ES-I3 (cell line): ENCODE measurements at regions not wholly inside any gene's neighbourhood (a gene's known extent, or its start where the extent isn't known, plus 50 kb on each side); places are given as distances from the start of the nearest gene placed in this dataset.

Experiments used
- H3K36me3 ChIP-seq: 2 replicates; pipeline ENCODE4 v1.6.1; 2013; ENCODE audit warnings: mild to moderate bottlenecking, low read length, control low read depth, moderate library complexity; ENCODE audit not compliant: insufficient read depth
- H3K4me1 ChIP-seq: 2 replicates; pipeline ENCODE4 v1.6.1; 2013; ENCODE audit warnings: mild to moderate bottlenecking, control low read depth, low read length; ENCODE audit not compliant: insufficient read depth
- H3K9ac ChIP-seq: 2 replicates; pipeline ENCODE4 v1.6.1; 2013; ENCODE audit warnings: low read depth, mild to moderate bottlenecking, low read length, moderate library complexity
- H3K9me3 ChIP-seq: 2 replicates; pipeline ENCODE4 v1.6.1; 2013; ENCODE audit warnings: mild to moderate bottlenecking, low read length, moderate library complexity; ENCODE audit not compliant: control insufficient read depth, insufficient read depth

DNA sequence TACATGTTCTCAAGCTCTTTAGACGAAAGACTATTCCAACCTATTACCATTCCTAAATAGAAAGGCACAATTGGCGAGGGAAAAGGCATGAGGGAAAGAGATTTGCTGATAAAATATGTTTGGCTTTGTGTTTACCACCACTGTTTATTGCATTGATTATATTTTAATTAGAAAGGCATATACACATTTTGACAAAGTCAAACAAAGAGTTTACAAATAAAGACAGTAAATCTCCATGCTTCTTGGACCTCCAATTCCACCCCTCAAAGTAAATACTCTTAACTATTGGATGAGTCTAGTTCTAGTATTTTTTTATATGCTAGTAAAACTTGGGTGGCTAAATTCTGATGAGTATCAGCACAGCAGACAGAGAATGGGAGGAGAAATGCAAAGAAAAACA lies 521.4 kb downstream of the FBXO15 start:
- no peak overlapping the region for H3K9ac ChIP-seq
- H3K9me3 ChIP-seq: no peaks in the 10 kb centered on the region
- no peaks in the 10 kb centered on the region for H3K4me1 ChIP-seq
- no peaks in the 10 kb centered on the region for H3K36me3 ChIP-seq

DNA sequence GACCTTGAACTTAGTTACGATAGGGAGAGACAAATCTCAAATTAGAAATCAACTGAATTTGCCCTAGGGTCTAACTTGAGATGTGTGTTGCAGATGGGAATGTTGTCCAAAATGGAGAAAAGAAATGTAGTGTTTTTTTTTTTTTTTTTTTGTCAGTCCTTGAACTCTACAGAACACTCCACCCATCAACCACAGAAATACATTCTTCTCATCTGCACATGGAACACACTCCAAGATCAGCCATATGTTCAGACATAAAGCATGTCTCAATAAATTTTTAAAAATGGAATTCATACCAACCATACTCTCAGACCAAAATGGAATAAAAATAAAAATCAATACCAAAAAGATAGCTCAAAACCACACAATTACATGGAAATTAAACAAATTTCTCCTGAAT lies 526.5 kb downstream of the FBXO15 start:
- Histone ChIP-seq H3K9ac (no peak overlapping the region), H3K9me3 (no peaks in the 10 kb centered on the region), H3K4me1 (no peaks in the 10 kb centered on the region), H3K36me3 (no peaks in the 10 kb centered on the region)

DNA sequence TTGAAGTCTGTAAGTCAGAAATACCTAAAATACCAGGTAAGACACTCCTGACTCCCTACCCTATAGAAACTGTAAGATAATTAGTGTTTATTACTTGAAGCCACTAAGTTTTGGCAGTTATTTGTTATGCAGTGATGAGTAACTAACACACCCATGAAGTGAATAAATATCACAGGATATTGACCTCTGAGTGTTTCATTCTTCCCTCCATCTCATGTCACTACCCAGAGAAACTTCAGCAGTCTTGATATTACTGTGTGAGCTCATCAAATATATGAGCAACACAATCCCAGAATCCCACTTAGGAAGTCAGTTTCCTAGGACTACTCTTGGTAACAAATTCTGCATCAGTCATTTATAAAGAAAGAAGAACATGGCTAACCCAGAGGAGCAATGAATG lies 529.7 kb downstream of the FBXO15 start:
- Histone ChIP-seq H3K9me3 (no peaks in the 10 kb centered on the region), H3K36me3 (no peaks in the 10 kb centered on the region), H3K4me1 (no peaks in the 10 kb centered on the region), H3K9ac (no peak overlapping the region)

DNA sequence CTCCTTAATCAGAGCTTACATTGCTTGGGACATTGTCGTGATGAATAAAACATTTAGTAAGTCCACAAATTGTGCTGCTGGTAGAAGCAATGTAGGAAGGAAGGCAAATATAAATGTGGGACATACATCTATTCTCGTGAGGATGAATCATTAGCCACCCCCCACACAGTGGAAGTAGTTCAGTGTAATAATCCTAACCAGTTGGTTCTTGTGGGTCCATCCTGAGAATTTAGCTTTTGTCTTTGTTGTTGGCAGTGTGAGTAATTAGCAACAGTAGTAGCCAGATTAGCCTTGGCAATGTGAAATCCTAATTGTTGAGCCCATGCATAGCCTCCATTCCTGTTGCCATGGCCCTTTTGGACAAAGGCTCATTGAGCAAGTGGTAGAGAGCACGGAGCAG lies 532.1 kb downstream of the FBXO15 start:
- Histone ChIP-seq H3K9ac (no peak overlapping the region), H3K9me3 (no peaks in the 10 kb centered on the region), H3K36me3 (no peaks in the 10 kb centered on the region), H3K4me1 (no peaks in the 10 kb centered on the region)

DNA sequence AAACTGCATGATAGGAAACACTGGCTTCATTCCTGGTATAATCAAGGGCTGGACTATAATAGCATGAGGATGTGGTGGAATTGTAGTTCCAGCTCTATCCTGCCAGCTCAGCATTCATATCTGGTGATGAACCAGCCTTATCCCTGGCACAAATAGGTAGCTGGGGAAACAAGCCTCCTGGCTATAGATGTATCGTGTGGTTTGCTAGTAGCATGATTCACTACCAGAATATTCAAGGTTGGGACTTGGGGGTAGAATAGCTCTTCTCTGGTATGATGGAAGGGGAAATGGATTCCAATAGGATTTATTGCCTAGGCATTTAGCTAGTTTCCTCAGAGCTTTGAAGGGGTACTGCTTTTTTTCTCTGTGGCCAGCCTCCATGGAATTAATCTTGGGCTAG lies 532.8 kb downstream of the FBXO15 start:
- no peaks in the 10 kb centered on the region for H3K36me3 ChIP-seq
- H3K4me1 ChIP-seq: no peaks in the 10 kb centered on the region
- H3K9ac ChIP-seq: no peak overlapping the region
- H3K9me3 ChIP-seq: no peaks in the 10 kb centered on the region

DNA sequence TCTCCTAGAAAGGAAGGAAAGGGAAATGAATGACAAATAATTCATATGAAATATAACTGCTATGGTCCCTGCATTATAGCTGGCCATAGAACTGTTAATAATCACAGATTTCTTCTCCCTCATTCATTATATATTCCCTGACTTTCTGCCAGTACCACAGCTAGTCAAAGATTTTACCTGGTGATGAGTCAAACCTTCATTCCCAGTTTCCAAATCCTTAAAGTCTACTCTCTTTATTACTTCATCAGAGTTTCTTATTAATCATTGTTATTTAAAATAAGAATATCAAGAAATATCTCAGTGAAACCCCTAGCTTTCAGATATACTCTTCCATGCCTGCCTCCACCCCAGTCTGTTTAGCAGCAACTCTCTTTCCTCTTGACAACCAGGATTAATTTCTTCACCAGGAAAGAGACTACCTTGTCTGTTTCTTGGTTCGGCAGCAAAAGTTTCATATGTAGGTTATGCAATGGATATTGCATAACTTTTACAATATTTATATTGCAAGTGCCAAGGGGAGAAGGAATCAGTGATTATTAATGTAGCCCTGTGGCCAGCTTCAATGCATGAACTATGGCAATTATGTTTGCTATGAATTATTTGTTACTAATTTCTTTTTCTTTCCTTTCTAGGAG lies 533.8 kb downstream of the FBXO15 start:
- Histone ChIP-seq H3K9me3 (no peaks in the 10 kb centered on the region), H3K36me3 (no peaks in the 10 kb centered on the region), H3K9ac (no peak overlapping the region), H3K4me1 (no peaks in the 10 kb centered on the region)

DNA sequence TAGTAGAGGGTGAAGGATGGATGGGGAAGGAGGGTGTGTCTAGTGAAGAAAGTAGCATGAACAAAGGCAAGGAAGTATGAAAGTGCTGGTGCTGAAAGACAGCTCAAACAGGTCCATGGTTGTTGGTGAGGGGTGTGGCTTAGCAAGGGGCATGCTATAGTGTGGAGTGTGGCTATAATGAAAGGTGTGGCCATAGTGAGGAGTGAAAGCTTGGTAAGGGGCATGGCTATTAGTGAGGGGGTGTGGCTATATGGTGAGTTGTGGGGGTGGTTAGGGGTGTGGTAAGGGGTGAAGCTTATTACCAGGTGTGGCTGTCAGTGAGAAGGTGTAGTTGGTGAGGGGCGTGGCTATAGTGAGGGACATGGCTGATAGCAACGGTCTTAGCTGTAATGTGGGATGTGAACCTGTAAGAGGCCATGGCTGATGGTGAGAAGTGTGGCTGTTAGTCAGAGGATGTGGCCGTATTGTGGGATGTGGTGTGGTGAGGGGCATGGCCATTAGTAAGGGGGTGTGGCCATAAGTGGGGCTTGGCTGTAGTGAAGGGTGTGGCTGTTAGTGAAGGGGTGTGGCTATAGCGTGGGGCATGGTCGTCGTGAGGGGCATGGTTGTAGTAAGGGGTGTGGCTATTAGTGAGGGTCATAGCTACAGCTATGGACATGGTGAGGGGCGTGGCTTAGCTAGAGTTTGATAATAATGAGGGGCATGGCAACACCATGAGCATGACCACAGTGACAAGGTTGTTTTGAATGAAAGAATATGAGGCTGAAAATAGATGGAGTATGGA lies 549.6 kb downstream of the FBXO15 start:
- no peaks in the 10 kb centered on the region for H3K36me3 ChIP-seq
- H3K9ac ChIP-seq: no peak overlapping the region
- no peaks in the 10 kb centered on the region for H3K4me1 ChIP-seq
- no peaks in the 10 kb centered on the region for H3K9me3 ChIP-seq

DNA sequence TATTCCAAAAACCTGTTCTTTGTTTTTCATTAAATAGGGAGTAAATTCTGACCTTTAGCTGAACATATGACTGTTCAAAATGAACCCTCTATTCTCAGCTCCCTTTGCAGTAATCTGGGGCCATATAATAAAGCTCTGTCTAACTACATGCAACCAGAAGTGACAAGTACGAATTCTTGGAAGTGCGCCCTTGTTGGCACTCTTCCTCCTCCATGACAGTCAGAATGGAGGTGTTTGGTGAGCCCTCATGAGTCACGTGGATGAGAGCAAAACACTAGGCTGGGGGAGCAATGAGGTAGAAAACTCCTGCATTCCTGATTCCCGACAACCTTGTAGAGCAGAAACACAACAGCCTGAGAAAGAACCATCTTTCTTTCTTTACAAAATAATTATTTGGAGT lies 552.9 kb downstream of the FBXO15 start:
- no peaks in the 10 kb centered on the region for H3K36me3 ChIP-seq
- H3K9ac ChIP-seq: no peak overlapping the region
- H3K4me1 ChIP-seq: no peaks in the 10 kb centered on the region; the same call in 1 of the 2 replicates
- H3K9me3 ChIP-seq: no peaks in the 10 kb centered on the region

DNA sequence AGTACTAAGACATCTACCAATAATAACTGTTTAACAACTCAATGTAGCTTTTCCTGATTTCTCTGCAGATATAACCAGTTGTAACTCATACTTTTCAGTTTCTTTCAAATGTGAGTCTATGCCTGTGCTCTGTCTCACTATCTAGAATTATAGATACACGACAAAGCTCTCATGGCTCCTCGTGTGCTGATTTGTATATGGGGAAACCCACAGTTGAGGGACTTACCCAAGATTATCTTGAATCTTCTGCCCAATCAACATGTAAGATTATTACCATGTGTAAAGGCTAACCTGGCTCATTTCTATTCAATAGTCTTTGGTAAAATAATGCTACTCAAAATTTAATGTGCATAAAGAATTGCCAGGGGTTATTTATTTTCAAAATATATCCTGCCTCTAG lies 554.4 kb downstream of the FBXO15 start:
- Histone ChIP-seq H3K4me1 (no peaks in the 10 kb centered on the region; the same call in 1 of the 2 replicates), H3K36me3 (no peaks in the 10 kb centered on the region), H3K9me3 (no peaks in the 10 kb centered on the region), H3K9ac (no peak overlapping the region)

DNA sequence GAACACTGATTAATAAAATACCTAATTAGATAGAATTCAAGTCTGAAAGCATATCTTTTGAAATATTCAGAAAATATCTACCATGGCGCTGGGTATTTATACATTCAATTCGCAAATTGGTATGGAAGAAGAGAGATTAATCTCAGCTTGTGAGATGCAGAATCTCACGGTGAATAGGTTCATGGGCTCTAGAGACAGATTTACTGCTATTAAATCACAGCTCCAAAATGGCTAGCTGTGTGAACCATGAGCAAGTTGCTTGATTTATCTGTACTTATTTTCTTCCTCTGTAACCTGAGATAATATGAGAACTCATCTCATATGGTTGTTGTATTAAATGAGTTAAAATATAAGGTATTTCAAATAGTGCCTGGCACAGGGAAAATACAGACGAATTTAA lies 556.7 kb downstream of the FBXO15 start:
- H3K4me1 ChIP-seq: no peaks in the 10 kb centered on the region; the same call in 1 of the 2 replicates
- H3K36me3 ChIP-seq: no peaks in the 10 kb centered on the region
- H3K9me3 ChIP-seq: no peaks in the 10 kb centered on the region
- no peak overlapping the region for H3K9ac ChIP-seq

DNA sequence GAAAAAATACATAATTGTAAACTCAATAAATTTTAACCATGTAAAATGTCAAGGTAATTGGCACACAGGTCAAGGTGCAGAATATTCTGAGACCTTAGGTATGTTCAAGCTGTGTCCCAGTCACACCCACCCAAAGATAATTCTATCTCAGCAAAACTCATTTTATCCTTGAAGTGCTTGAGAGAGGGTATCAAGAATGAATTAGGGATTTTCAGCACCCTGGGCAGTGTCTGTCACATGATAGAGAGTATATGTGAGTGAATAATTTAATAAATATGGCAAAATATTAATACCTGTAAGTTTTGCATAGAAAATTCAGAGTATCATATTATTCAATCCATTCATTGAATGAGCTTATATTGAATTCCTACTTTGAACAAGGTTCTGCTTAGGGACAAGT lies 567.9 kb downstream of the FBXO15 start:
- Histone ChIP-seq H3K9me3 (no peaks in the 10 kb centered on the region), H3K9ac (no peak overlapping the region), H3K4me1 (peaks cover 7% of the 10 kb centered on the region), H3K36me3 (no peaks in the 10 kb centered on the region)

DNA sequence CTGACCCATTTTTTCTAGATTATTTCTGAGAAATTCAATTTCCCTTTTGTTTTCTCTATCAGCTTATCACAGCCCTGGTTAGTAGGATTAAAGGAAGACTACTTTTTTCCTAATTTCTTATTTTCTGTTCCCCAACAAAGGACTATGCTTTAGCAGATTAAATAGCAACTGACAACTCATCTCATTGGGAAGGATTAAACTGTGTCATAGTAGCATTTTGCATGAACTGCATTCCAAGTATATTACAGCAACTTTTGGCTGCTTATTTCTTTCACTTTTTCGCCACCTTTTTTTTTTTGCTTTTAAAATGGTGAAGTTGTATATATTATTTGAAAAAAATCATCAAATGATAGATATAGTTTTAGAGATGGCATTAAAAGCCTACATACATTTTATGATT lies 570.3 kb downstream of the FBXO15 start:
- Histone ChIP-seq H3K9ac (no peak overlapping the region), H3K9me3 (no peaks in the 10 kb centered on the region), H3K36me3 (no peaks in the 10 kb centered on the region), H3K4me1 (no peaks in the 10 kb centered on the region)

DNA sequence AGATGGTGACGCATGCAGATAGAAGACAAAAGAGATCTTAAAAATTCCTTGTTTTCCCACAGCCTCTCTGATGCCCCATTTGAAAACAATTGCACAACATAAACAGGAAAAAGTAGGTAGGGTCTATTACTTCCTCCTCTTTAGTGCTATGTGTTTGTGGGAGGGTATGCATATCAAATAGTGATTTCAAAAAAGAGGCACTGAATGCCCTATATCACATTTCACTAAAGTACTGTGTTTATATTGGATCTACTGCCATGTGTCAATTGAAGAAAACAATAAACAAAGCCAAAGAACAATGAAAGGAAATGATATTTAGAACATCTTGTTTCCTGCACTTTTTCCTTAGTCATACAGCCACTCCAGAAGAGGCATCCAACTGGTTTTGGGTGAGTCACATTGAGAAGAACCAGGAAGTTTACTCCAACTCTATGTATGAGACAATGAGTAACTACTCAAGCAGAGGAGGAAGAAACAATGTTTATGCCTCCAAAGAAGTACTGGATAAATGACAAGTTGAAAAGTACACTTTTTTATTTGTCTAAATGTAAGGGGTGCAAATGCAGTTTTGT lies 583.6 kb downstream of the FBXO15 start:
- no peak overlapping the region for H3K9ac ChIP-seq
- H3K36me3 ChIP-seq: no peaks in the 10 kb centered on the region
- H3K9me3 ChIP-seq: no peaks in the 10 kb centered on the region
- peaks cover 5% of the 10 kb centered on the region; the same call in 1 of the 2 replicates for H3K4me1 ChIP-seq

DNA sequence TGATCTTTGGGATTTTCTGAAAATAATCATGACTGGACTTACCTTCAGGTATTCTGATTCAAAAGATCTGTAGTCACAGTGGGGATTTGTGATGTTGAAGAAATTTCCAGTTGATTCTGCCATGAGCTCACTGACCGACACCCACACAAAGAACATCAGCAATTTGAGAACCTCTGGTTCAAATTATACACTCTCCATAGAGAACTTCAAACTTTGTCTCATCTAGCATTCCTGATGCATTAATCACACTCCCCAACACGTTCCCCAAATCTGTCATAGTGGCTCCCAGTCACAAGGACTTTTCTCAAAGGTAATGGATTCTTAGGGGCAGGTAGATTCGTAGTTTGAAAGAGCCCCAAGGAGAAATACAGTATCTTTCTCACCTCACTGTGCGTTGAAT lies 584.3 kb downstream of the FBXO15 start:
- Histone ChIP-seq H3K36me3 (no peaks in the 10 kb centered on the region), H3K9me3 (no peaks in the 10 kb centered on the region), H3K4me1 (peaks cover 5% of the 10 kb centered on the region; the same call in 1 of the 2 replicates), H3K9ac (no peak overlapping the region)

DNA sequence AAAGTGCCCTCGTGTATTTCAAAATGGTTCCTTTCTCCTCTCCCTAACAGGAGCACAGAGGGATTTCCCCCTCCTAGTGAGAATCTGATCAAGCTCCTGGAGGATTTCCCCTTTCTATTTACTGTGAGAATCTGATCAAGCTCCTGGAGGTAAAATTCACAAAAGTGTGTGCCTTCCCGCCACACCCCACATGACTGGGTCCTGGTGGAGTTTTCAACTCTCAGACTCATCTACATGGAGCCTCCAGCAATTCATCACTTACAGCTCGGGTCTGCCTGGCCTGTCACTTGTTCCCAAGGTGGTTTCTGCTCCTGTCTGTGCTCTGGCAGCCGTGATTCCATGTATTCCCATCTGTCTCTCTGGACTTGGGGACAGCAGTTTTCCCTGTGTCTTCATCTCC lies 590.7 kb downstream of the FBXO15 start:
- Histone ChIP-seq H3K9me3 (no peaks in the 10 kb centered on the region), H3K9ac (no peak overlapping the region), H3K4me1 (no peaks in the 10 kb centered on the region), H3K36me3 (no peaks in the 10 kb centered on the region)
